Type B pancreatic cell (in vitro differentiated cells): ENCODE measurements at regions not wholly inside any gene's neighbourhood (a gene's known extent, or its start where the extent isn't known, plus 50 kb on each side); places are given as distances from the start of the nearest gene placed in this dataset.

Experiments used
- DNase-seq: peaks from one replicate; pipeline ENCODE4 v3.0.0; 2021; ENCODE audit warnings: mixed read lengths; ENCODE audit not compliant: unreplicated experiment; ENCODE audit errors: extremely low spot score
- H3K27ac Mint-ChIP-seq: 2 replicates; pipeline ENCODE4 v1.8.0; 2021; ENCODE audit warnings: mild to moderate bottlenecking, mixed read lengths
- H3K27me3 Mint-ChIP-seq: 2 replicates; pipeline ENCODE4 v1.8.0; 2021; ENCODE audit warnings: mixed read lengths
- H3K36me3 Mint-ChIP-seq: 2 replicates; pipeline ENCODE4 v1.8.0; 2021; ENCODE audit warnings: mixed read lengths
- H3K4me1 Mint-ChIP-seq: one replicate; pipeline ENCODE4 v1.8.0; 2021; ENCODE audit warnings: mixed read lengths; ENCODE audit not compliant: unreplicated experiment
- H3K4me3 Mint-ChIP-seq: 2 replicates; pipeline ENCODE4 v1.8.0; 2021; ENCODE audit warnings: mild to moderate bottlenecking, mixed read lengths
- H3K9me3 Mint-ChIP-seq: 2 replicates; pipeline ENCODE4 v1.8.0; 2021; ENCODE audit warnings: mixed read lengths
- CTCF ChIP-seq: fragments of 200-600 bp; sonication (generic); conservative IDR thresholded peaks from 2 replicates; pipeline ENCODE4 v1.5.0; 2021; ENCODE audit warnings: antibody characterized with exemption, mild to moderate bottlenecking

- no peak for DNase-seq
- TF ChIP-seq CTCF = no peak
- Mint-ChIP-seq H3K36me3 (no peaks in the 10 kb centered on the region), H3K4me1 (no peaks in the 10 kb centered on the region), H3K4me3 (no peak overlapping the region), H3K27ac (no peak overlapping the region), H3K9me3 (peaks cover 28% of the 10 kb centered on the region), H3K27me3 (no peaks in the 10 kb centered on the region)
Measured at GRCh38 chr12:34298971-34299801, 276.9 kb downstream of the ALG10 start.

- H3K36me3 Mint-ChIP-seq = no peaks in the 10 kb centered on the region
- peaks cover 28% of the 10 kb centered on the region for H3K9me3 Mint-ChIP-seq
- DNase-seq = no peak
Measured at GRCh38 chr12:34299802-34300193, 277.5 kb downstream of the ALG10 start.

GRCh38 chr12:34300376-34301250, 278.3 kb downstream of the ALG10 start:
- H3K27ac Mint-ChIP-seq = no peak overlapping the region
- no peaks in the 10 kb centered on the region for H3K4me1 Mint-ChIP-seq
- H3K9me3 Mint-ChIP-seq = peaks cover 27% of the 10 kb centered on the region
- H3K4me3 Mint-ChIP-seq = no peak overlapping the region
- DNase-seq = no peak
- no peaks in the 10 kb centered on the region for H3K36me3 Mint-ChIP-seq
- no peak for TF ChIP-seq CTCF
- no peaks in the 10 kb centered on the region for H3K27me3 Mint-ChIP-seq

More at GRCh38 chr12:34299802-34300193, 277.5 kb downstream of the ALG10 start:
- no peak for TF ChIP-seq CTCF
- Mint-ChIP-seq H3K4me3 (no peak overlapping the region), H3K4me1 (no peaks in the 10 kb centered on the region), H3K27me3 (no peaks in the 10 kb centered on the region), H3K27ac (no peak overlapping the region)

GRCh38 chr12:34301251-34302130, 279.2 kb downstream of the ALG10 start:
- DNase-seq = no peak
- no peaks in the 10 kb centered on the region for H3K36me3 Mint-ChIP-seq
- H3K27ac Mint-ChIP-seq = no peak overlapping the region
- TF ChIP-seq CTCF = no peak
- H3K4me3 Mint-ChIP-seq = no peak overlapping the region
- no peaks in the 10 kb centered on the region for H3K4me1 Mint-ChIP-seq
- H3K9me3 Mint-ChIP-seq = peaks cover 25% of the 10 kb centered on the region
- no peaks in the 10 kb centered on the region for H3K27me3 Mint-ChIP-seq
